H1 (cell line): ENCODE measurements at regions not wholly inside any gene's neighbourhood (a gene's known extent, or its start where the extent isn't known, plus 50 kb on each side); places are given as distances from the start of the nearest gene placed in this dataset.

Experiments used
- CTCF ChIA-PET: fragments of 300-600 bp; sonication (Branson Sonifier 250); formaldehyde crosslinking; loops from one replicate; lab custom pipeline; 2021; ENCODE audit not compliant: partially characterized antibody; lab: Charles Lee
- POLR2A ChIA-PET: fragments of 300-600 bp; sonication (Branson Sonifier 250); formaldehyde crosslinking; loops from one replicate; lab custom pipeline; 2021; ENCODE audit warnings: inconsistent platforms; ENCODE audit not compliant: partially characterized antibody; lab: Charles Lee
- DNase-seq, 2 experiments: peaks; one replicate each; pipeline versions ENCODE4 v3.0.0 to v3.0.0-alpha.2; 2010 to 2022; ENCODE audit warnings: low spot score in 2 of 2, low read depth in 1 of 2, mixed read lengths in 1 of 2
- FAIRE-seq: peaks from 2 replicates; lab custom pipeline; 2011; peaks lifted over from hg19 to GRCh38; lab: Jason Lieb, UNC
- H2AFZ ChIP-seq: 2 replicates; pipeline ENCODE4 v1.8.1; 2012; ENCODE audit warnings: low read length, inconsistent platforms
- H2AK5ac ChIP-seq: 2 replicates; pipeline ENCODE4 v1.6.1; 2013; ENCODE audit warnings: low read depth, low read length
- H2BK120ac ChIP-seq: replicated peaks from 2 replicates; pipeline ENCODE3; 2013; ENCODE audit warnings: low read depth, low read length, inconsistent platforms
- H2BK12ac ChIP-seq: 2 replicates; pipeline ENCODE4 v1.6.1; 2013; ENCODE audit warnings: low read depth, low read length
- H2BK15ac ChIP-seq: 2 replicates; pipeline ENCODE4 v1.6.1; 2013; ENCODE audit warnings: low read length
- H2BK20ac ChIP-seq: 2 replicates; pipeline ENCODE4 v1.6.1; 2013; ENCODE audit warnings: low read length
- H2BK5ac ChIP-seq: 2 replicates; pipeline ENCODE4 v1.6.1; 2013; ENCODE audit warnings: low read depth, low read length
- H3K14ac ChIP-seq: 2 replicates; pipeline ENCODE4 v1.6.1; 2013; ENCODE audit warnings: inconsistent platforms; ENCODE audit not compliant: insufficient read length
- H3K18ac ChIP-seq: 2 replicates; pipeline ENCODE4 v1.6.1; 2013; ENCODE audit warnings: low read length; ENCODE audit errors: extremely low read depth
- H3K23ac ChIP-seq: 2 replicates; pipeline ENCODE4 v1.6.1; 2013; ENCODE audit warnings: inconsistent platforms; ENCODE audit not compliant: insufficient read length
- H3K23me2 ChIP-seq: 2 replicates; pipeline ENCODE4 v1.6.1; 2013; ENCODE audit warnings: low read depth, low read length
- H3K27ac ChIP-seq: 2 replicates; pipeline ENCODE4 v1.6.1; 2011; ENCODE audit warnings: low read depth, low read length, inconsistent platforms
- H3K27me3 ChIP-seq, 4 experiments: replicated peaks in 1 of 4; 1 replicate in 1 of 4; 2 replicates in 3 of 4; pipeline versions ENCODE4 v1.6.1 to v1.8.1; 2011 to 2013; ENCODE audit warnings: low read length in 3 of 4, mild to moderate bottlenecking in 3 of 4, inconsistent platforms in 2 of 4, mixed read lengths in 2 of 4, moderate library complexity in 1 of 4; ENCODE audit not compliant: control insufficient read depth in 3 of 4, insufficient read depth in 3 of 4; ENCODE audit errors: extremely low read depth in 1 of 4
- H3K36me3 ChIP-seq, 4 experiments: 2 replicates each; pipeline versions ENCODE4 v1.6.1 to v1.8.1; 2011 to 2013; ENCODE audit warnings: mild to moderate bottlenecking in 4 of 4, low read length in 3 of 4, moderate library complexity in 2 of 4, control low read depth in 1 of 4, inconsistent platforms in 1 of 4; ENCODE audit not compliant: insufficient read depth in 4 of 4, control insufficient read depth in 2 of 4
- H3K4ac ChIP-seq: replicated peaks from 2 replicates; pipeline ENCODE3; 2013; ENCODE audit warnings: low read length, low read depth, mixed read lengths, inconsistent platforms; ENCODE audit not compliant: insufficient read length
- H3K4me1 ChIP-seq, 4 experiments: replicated peaks in 1 of 4; 1 replicate in 1 of 4; 2 replicates in 3 of 4; pipeline versions ENCODE4 v1.6.1 to v1.8.1; 2011 to 2013; ENCODE audit warnings: low read length in 3 of 4, inconsistent platforms in 2 of 4, mixed read lengths in 1 of 4; ENCODE audit not compliant: insufficient read depth in 4 of 4, control insufficient read depth in 3 of 4
- H3K4me2 ChIP-seq, 2 experiments: 2 replicates each; pipeline versions ENCODE4 v1.6.1 to v1.8.1; 2011 to 2013; ENCODE audit warnings: low read depth in 2 of 2, low read length in 2 of 2, control low read depth in 1 of 2, inconsistent platforms in 1 of 2, mild to moderate bottlenecking in 1 of 2; ENCODE audit not compliant: insufficient read depth in 1 of 2
- H3K4me3 ChIP-seq, 4 experiments: fragments of 200-600, 300-600 bp in 1 of 4; sonication (generic), shearing (Covaris generic), sonication (Bioruptor Twin) in 1 of 4; 2 replicates each; pipeline versions ENCODE4 v1.5.1 to v1.8.1; 2011 to 2016; ENCODE audit warnings: low read length in 4 of 4, low read depth in 3 of 4, control low read depth in 2 of 4, inconsistent platforms in 2 of 4, mild to moderate bottlenecking in 2 of 4, mixed read lengths in 1 of 4, moderate library complexity in 1 of 4; ENCODE audit not compliant: insufficient read depth in 2 of 4; ENCODE audit errors: extremely low read depth in 1 of 4
- H3K56ac ChIP-seq: replicated peaks from 2 replicates; pipeline ENCODE3; 2013; ENCODE audit warnings: low read depth, mild to moderate bottlenecking, mixed read lengths, low read length, inconsistent platforms; ENCODE audit not compliant: insufficient read length
- H3K79me1 ChIP-seq: 2 replicates; pipeline ENCODE4 v1.6.1; 2013; ENCODE audit warnings: low read depth, low read length, control low read depth
- H3K79me2 ChIP-seq, 2 experiments: 2 replicates each; pipeline versions ENCODE4 v1.6.1 to v1.8.1; 2012 to 2013; ENCODE audit warnings: low read length in 2 of 2, mild to moderate bottlenecking in 2 of 2, inconsistent platforms in 1 of 2; ENCODE audit not compliant: insufficient read depth in 2 of 2, control insufficient read depth in 1 of 2
- H3K9ac ChIP-seq, 4 experiments: replicated peaks in 1 of 4; 1 replicate in 1 of 4; 2 replicates in 3 of 4; pipeline versions ENCODE4 v1.6.1 to v1.8.1; 2011 to 2013; ENCODE audit warnings: low read depth in 3 of 4, low read length in 3 of 4, control low read depth in 2 of 4, mild to moderate bottlenecking in 2 of 4, moderate library complexity in 2 of 4, inconsistent platforms in 1 of 4; ENCODE audit errors: extremely low read depth in 1 of 4
- H3K9me3 ChIP-seq, 2 experiments: 2 replicates each; pipeline versions ENCODE4 v1.6.1 to v1.8.1; 2012 to 2013; ENCODE audit warnings: mild to moderate bottlenecking in 2 of 2, moderate library complexity in 2 of 2, control low read depth in 1 of 2, inconsistent platforms in 1 of 2, low read depth in 1 of 2, low read length in 1 of 2, mixed read lengths in 1 of 2; ENCODE audit not compliant: insufficient read depth in 2 of 2
- H4K20me1 ChIP-seq, 2 experiments: replicated peaks in 1 of 2; 2 replicates each; pipeline versions ENCODE3 to v1.8.1; 2011 to 2013; ENCODE audit warnings: inconsistent platforms in 2 of 2, low read length in 2 of 2, mild to moderate bottlenecking in 1 of 2; ENCODE audit not compliant: insufficient read depth in 2 of 2, control insufficient read depth in 1 of 2
- H4K5ac ChIP-seq: 2 replicates; pipeline ENCODE4 v1.6.1; 2013; ENCODE audit warnings: low read length, low read depth, mixed read lengths, inconsistent platforms; ENCODE audit not compliant: insufficient read length
- H4K8ac ChIP-seq: 2 replicates; pipeline ENCODE4 v1.8.0; 2013; ENCODE audit warnings: mild to moderate bottlenecking, moderate library complexity, low read length, inconsistent platforms; ENCODE audit not compliant: insufficient read depth; ENCODE audit errors: extremely low read depth
- H4K91ac ChIP-seq: replicated peaks from 2 replicates; pipeline ENCODE3; 2013; ENCODE audit warnings: low read length, mixed read lengths, inconsistent platforms; ENCODE audit not compliant: insufficient read length
- TF ChIP-seq, protein P1 (sequence below): fragments of 300-600 bp; sonication (generic); IDR thresholded peaks from 2 replicates; pipeline ENCODE4 v1.7.1; 2012; ENCODE audit warnings: low read length, moderate library complexity, mild to moderate bottlenecking, inconsistent platforms; ENCODE audit not compliant: insufficient replicate concordance

DNA sequence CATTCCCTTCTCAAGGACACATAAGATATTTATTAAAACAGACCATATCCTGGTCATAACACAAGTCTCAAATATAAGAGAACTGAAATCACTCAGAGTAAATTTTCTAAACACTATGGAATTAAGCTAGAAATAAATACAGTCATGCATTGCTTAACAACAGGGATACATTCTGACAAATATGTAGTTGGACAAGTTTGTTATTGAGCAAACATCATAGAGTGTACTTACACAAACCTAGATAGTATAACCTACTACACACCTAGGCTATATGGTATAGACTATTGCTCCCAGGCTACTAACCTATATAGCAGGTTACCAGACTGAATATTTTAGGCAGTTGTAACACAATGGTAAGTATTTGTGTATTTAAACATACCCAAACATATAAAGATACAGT is 104.0 kb downstream of the MIS18A start:
- Histone ChIP-seq H3K18ac (no peak overlapping the region), H3K9ac (no peak overlapping the region), H2BK20ac (no peak overlapping the region), H3K9me3 (no peaks in the 10 kb centered on the region), H4K91ac (no peak overlapping the region), H3K4ac (no peak overlapping the region), H3K36me3 (no peaks in the 10 kb centered on the region), H3K23ac (no peak overlapping the region), H3K56ac (no peak overlapping the region), H2AK5ac (no peak overlapping the region), H3K23me2 (no peaks in the 10 kb centered on the region), H2BK12ac (no peak overlapping the region), H2BK15ac (no peak overlapping the region), H3K27me3 (no peaks in the 10 kb centered on the region), H2BK5ac (no peak overlapping the region), H4K8ac (no peak overlapping the region), H2AFZ (no peak overlapping the region), H3K14ac (no peak overlapping the region), H3K79me1 (no peaks in the 10 kb centered on the region), H3K4me1 (no peaks in the 10 kb centered on the region), H4K20me1 (no peaks in the 10 kb centered on the region), H3K79me2 (no peaks in the 10 kb centered on the region), H2BK120ac (no peak overlapping the region), H3K27ac (no peak overlapping the region), H3K4me3 (no peak overlapping the region), H4K5ac (no peak overlapping the region), H3K4me2 (no peak overlapping the region)
- FAIRE-seq (no peak), DNase-seq (no peak)
- ChIA-PET POLR2A (no interaction called here), CTCF (interaction anchor here (1.1 to 1.2 kb wide), 2 partner anchors 10 to 13 kb away, joined by 3 to 4 read pairs; no protein-coding TSS in a partner anchor)
- TF ChIP-seq, protein P1, sequence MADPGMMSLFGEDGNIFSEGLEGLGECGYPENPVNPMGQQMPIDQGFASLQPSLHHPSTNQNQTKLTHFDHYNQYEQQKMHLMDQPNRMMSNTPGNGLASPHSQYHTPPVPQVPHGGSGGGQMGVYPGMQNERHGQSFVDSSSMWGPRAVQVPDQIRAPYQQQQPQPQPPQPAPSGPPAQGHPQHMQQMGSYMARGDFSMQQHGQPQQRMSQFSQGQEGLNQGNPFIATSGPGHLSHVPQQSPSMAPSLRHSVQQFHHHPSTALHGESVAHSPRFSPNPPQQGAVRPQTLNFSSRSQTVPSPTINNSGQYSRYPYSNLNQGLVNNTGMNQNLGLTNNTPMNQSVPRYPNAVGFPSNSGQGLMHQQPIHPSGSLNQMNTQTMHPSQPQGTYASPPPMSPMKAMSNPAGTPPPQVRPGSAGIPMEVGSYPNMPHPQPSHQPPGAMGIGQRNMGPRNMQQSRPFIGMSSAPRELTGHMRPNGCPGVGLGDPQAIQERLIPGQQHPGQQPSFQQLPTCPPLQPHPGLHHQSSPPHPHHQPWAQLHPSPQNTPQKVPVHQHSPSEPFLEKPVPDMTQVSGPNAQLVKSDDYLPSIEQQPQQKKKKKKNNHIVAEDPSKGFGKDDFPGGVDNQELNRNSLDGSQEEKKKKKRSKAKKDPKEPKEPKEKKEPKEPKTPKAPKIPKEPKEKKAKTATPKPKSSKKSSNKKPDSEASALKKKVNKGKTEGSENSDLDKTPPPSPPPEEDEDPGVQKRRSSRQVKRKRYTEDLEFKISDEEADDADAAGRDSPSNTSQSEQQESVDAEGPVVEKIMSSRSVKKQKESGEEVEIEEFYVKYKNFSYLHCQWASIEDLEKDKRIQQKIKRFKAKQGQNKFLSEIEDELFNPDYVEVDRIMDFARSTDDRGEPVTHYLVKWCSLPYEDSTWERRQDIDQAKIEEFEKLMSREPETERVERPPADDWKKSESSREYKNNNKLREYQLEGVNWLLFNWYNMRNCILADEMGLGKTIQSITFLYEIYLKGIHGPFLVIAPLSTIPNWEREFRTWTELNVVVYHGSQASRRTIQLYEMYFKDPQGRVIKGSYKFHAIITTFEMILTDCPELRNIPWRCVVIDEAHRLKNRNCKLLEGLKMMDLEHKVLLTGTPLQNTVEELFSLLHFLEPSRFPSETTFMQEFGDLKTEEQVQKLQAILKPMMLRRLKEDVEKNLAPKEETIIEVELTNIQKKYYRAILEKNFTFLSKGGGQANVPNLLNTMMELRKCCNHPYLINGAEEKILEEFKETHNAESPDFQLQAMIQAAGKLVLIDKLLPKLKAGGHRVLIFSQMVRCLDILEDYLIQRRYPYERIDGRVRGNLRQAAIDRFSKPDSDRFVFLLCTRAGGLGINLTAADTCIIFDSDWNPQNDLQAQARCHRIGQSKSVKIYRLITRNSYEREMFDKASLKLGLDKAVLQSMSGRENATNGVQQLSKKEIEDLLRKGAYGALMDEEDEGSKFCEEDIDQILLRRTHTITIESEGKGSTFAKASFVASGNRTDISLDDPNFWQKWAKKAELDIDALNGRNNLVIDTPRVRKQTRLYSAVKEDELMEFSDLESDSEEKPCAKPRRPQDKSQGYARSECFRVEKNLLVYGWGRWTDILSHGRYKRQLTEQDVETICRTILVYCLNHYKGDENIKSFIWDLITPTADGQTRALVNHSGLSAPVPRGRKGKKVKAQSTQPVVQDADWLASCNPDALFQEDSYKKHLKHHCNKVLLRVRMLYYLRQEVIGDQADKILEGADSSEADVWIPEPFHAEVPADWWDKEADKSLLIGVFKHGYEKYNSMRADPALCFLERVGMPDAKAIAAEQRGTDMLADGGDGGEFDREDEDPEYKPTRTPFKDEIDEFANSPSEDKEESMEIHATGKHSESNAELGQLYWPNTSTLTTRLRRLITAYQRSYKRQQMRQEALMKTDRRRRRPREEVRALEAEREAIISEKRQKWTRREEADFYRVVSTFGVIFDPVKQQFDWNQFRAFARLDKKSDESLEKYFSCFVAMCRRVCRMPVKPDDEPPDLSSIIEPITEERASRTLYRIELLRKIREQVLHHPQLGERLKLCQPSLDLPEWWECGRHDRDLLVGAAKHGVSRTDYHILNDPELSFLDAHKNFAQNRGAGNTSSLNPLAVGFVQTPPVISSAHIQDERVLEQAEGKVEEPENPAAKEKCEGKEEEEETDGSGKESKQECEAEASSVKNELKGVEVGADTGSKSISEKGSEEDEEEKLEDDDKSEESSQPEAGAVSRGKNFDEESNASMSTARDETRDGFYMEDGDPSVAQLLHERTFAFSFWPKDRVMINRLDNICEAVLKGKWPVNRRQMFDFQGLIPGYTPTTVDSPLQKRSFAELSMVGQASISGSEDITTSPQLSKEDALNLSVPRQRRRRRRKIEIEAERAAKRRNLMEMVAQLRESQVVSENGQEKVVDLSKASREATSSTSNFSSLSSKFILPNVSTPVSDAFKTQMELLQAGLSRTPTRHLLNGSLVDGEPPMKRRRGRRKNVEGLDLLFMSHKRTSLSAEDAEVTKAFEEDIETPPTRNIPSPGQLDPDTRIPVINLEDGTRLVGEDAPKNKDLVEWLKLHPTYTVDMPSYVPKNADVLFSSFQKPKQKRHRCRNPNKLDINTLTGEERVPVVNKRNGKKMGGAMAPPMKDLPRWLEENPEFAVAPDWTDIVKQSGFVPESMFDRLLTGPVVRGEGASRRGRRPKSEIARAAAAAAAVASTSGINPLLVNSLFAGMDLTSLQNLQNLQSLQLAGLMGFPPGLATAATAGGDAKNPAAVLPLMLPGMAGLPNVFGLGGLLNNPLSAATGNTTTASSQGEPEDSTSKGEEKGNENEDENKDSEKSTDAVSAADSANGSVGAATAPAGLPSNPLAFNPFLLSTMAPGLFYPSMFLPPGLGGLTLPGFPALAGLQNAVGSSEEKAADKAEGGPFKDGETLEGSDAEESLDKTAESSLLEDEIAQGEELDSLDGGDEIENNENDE, result no peak
